K562 (cell line): ENCODE measurements at regions not wholly inside any gene's neighbourhood (a gene's known extent, or its start where the extent isn't known, plus 50 kb on each side); places are given as distances from the start of the nearest gene placed in this dataset.
A peak's percentile ranks its signal among the peaks of the same experiment; 100 is the strongest.

ENCODE experiments used
- ATAC-seq: fragments of 200-7000 bp; cut with Tn5 transposase; 3 replicates; pipeline ENCODE4 v1.9.1; 2020; ENCODE audit warnings: moderate library complexity
- BruUV-seq: library from RNA; stranded (reverse); fragments of 400-500 nt; replicated peaks from 2 replicates; lab custom pipeline; 2021; lab: Mats Ljungman, UMichigan
- CTCF ChIA-PET: fragments of 300-600 bp; formaldehyde crosslinking; extraction: SDS; loops from one replicate; lab custom pipeline; 2021; ENCODE audit warnings: low intra/inter-chr PET ratio; lab: Yijun Ruan, JAX
- POLR2A ChIA-PET: fragments of 300-600, 350-650 bp; sonication (Branson Sonifier 250); formaldehyde crosslinking; extraction: SDS; loops from one replicate; lab custom pipeline; 2021; ENCODE audit warnings: antibody characterized with exemption, inconsistent platforms; lab: Yijun Ruan, JAX
- DNase-seq, 4 experiments: peaks; one replicate each; pipeline versions ENCODE4 v3.0.0 to v3.0.0-alpha.2; 2011 to 2018; ENCODE audit warnings: low spot score in 3 of 4, mixed read lengths in 3 of 4; ENCODE audit errors: extremely low read depth in 1 of 4
- FAIRE-seq: peaks from 2 replicates; lab custom pipeline; 2011; peaks lifted over from hg19 to GRCh38; lab: Jason Lieb, UNC
- H2AFZ ChIP-seq: 2 replicates; pipeline ENCODE4 v1.6.0; 2011; ENCODE audit warnings: low read depth, low read length, control low read depth, inconsistent platforms
- H3K27ac ChIP-seq: fragments of 200-600 bp; 3 replicates; pipeline ENCODE4 v1.8.0; 2011; ENCODE audit warnings: low read depth, mild to moderate bottlenecking, control low read depth, inconsistent platforms, low read length, moderate library complexity, mixed read lengths; ENCODE audit errors: extremely low read depth
- H3K27me3 ChIP-seq, 2 experiments: fragments of 300-600 bp in 1 of 2; 2 replicates in 1 of 2; 3 replicates in 1 of 2; pipeline versions ENCODE4 v1.6.0 to v1.8.0; 2011; ENCODE audit warnings: inconsistent platforms in 2 of 2, low read length in 2 of 2, mild to moderate bottlenecking in 1 of 2, mixed read lengths in 1 of 2, moderate library complexity in 1 of 2; ENCODE audit not compliant: control insufficient read depth in 2 of 2, insufficient read depth in 2 of 2
- H3K36me3 ChIP-seq: fragments of 300-600 bp; 3 replicates; pipeline ENCODE4 v1.8.0; 2011; ENCODE audit warnings: mild to moderate bottlenecking, low read length, inconsistent platforms; ENCODE audit not compliant: control insufficient read depth, insufficient read depth
- H3K4me1 ChIP-seq, 2 experiments: fragments of 200-600 bp in 1 of 2; replicated peaks in 1 of 2; 2 replicates in 1 of 2; 3 replicates in 1 of 2; pipeline versions ENCODE4 v1.5.1 to v1.8.0; 2011; ENCODE audit warnings: inconsistent platforms in 2 of 2, low read length in 2 of 2, mild to moderate bottlenecking in 1 of 2, mixed read lengths in 1 of 2, moderate library complexity in 1 of 2; ENCODE audit not compliant: control insufficient read depth in 2 of 2, insufficient read depth in 2 of 2
- H3K4me2 ChIP-seq: 2 replicates; pipeline ENCODE4 v1.6.1; 2011; ENCODE audit warnings: low read length, control low read depth, inconsistent platforms, mixed read lengths; ENCODE audit not compliant: insufficient read depth
- H3K4me3 ChIP-seq: fragments of 200-600 bp; sonication (generic), shearing (Covaris generic); 2 replicates; pipeline ENCODE4 v1.5.1; 2016; ENCODE audit warnings: control low read depth, inconsistent platforms
- H3K79me2 ChIP-seq: fragments of 200-600 bp; 3 replicates; pipeline ENCODE4 v1.8.0; 2011; ENCODE audit warnings: low read length, inconsistent platforms; ENCODE audit not compliant: control insufficient read depth, insufficient read depth
- H3K9ac ChIP-seq, 2 experiments: 2 replicates each; pipeline versions ENCODE4 v1.6.0 to v1.6.1; 2011; ENCODE audit warnings: low read depth in 2 of 2, low read length in 2 of 2, control low read depth in 1 of 2, inconsistent platforms in 1 of 2, mild to moderate bottlenecking in 1 of 2, mixed read lengths in 1 of 2; ENCODE audit not compliant: insufficient read depth in 1 of 2
- H3K9me1 ChIP-seq: one replicate; pipeline ENCODE4 v1.6.0; 2011; ENCODE audit warnings: inconsistent platforms, mild to moderate bottlenecking, low read length, moderate library complexity; ENCODE audit not compliant: control insufficient read depth, insufficient read depth
- H3K9me3 ChIP-seq: replicated peaks from 2 replicates; pipeline ENCODE4 v1.5.1; 2011; ENCODE audit warnings: low read depth, low read length, inconsistent platforms; ENCODE audit not compliant: control insufficient read depth, insufficient read depth
- H4K20me1 ChIP-seq: replicated peaks from 2 replicates; pipeline ENCODE4 v1.6.1; 2011; ENCODE audit warnings: low read length, inconsistent platforms, mixed read lengths; ENCODE audit not compliant: control insufficient read depth, insufficient read depth
- ARID1B ChIP-seq: fragments of 450-650 bp; IDR thresholded peaks from 2 replicates; pipeline ENCODE4 v1.6.1; 2016; ENCODE audit warnings: antibody characterized with exemption, mild to moderate bottlenecking, inconsistent platforms
- CC2D1A ChIP-seq: fragments of 450-650 bp; IDR thresholded peaks from 2 replicates; pipeline ENCODE4 v1.6.1; 2017; ENCODE audit warnings: mild to moderate bottlenecking
- CHD4 ChIP-seq: fragments of 200-600 bp; sonication (generic); IDR thresholded peaks from 3 replicates; pipeline ENCODE4 v1.6.1; 2012; ENCODE audit warnings: low read depth, mild to moderate bottlenecking, mixed read lengths, low read length, inconsistent platforms; ENCODE audit not compliant: insufficient read depth, insufficient replicate concordance, poor library complexity, severe bottlenecking
- GATAD2B ChIP-seq: fragments of 450-650 bp; IDR thresholded peaks from 2 replicates; pipeline ENCODE4 v1.6.1; 2017; ENCODE audit warnings: mild to moderate bottlenecking, borderline replicate concordance
- KLF1 ChIP-seq: fragments of 450-650 bp; IDR thresholded peaks from 2 replicates; pipeline ENCODE4 v1.6.1; 2016; ENCODE audit warnings: missing genetic modification characterization, missing compliant biosample characterization
- NCOR1 ChIP-seq: fragments of 450-650 bp; IDR thresholded peaks from 2 replicates; pipeline ENCODE4 v1.6.1; 2016; ENCODE audit warnings: mild to moderate bottlenecking, moderate library complexity
- PHF20 ChIP-seq: fragments of 450-650 bp; IDR thresholded peaks from 2 replicates; pipeline ENCODE4 v1.6.1; 2018; ENCODE audit not compliant: partially characterized antibody
- PHF8 ChIP-seq: fragments of 200-600 bp; sonication (generic); IDR thresholded peaks from 2 replicates; pipeline ENCODE4 v1.6.1; 2012; ENCODE audit warnings: mixed run types, mild to moderate bottlenecking, inconsistent platforms, low read length, moderate library complexity, borderline replicate concordance
- RFX7 ChIP-seq: fragments of 250-450 bp; sonication (Bioruptor Pico); IDR thresholded peaks from 2 replicates; pipeline ENCODE4 v1.5.1; 2021; ENCODE audit warnings: mild to moderate bottlenecking
- SLC30A9 ChIP-seq: fragments of 250-450 bp; sonication (Bioruptor Pico); IDR thresholded peaks from 2 replicates; pipeline ENCODE4 v1.8.0; 2022; ENCODE audit warnings: mild to moderate bottlenecking, moderate library complexity
- ZFP36 ChIP-seq: fragments of 150-350 bp; IDR thresholded peaks from 2 replicates; pipeline ENCODE4 v1.6.1; 2018; ENCODE audit warnings: low read length, low read depth; ENCODE audit not compliant: partially characterized antibody
- ZNF395 ChIP-seq: fragments of 200-800 bp; sonication (Bioruptor generic); IDR thresholded peaks from 2 replicates; pipeline ENCODE4 v1.6.1; 2017; ENCODE audit warnings: missing genetic modification characterization, missing compliant biosample characterization
- ZNF655 ChIP-seq: fragments of 250-450 bp; sonication (Bioruptor Pico); IDR thresholded peaks from 2 replicates; pipeline ENCODE4 v1.5.0; 2021
- WGBS: fragments of 100-300 bp; shearing (Covaris generic); methylation state at CpG from one replicate; pipeline ENCODE4 v1.1.6; 2016; ENCODE audit warnings: low coverage, mixed read lengths; ENCODE audit not compliant: insufficient coverage; ENCODE audit errors: missing lambda C conversion rate; 5-methylcytosine and 5-hydroxymethylcytosine counted together
- in situ Hi-C: fragments of 300-500 bp; cut with MboI; formaldehyde crosslinking; loops from 4 replicates; pipeline ENCODE4 v1.15.0; 2018; ENCODE audit warnings: inconsistent platforms, mixed read lengths
- intact Hi-C: fragments of 100-400 bp; cut with micrococcal nuclease; formaldehyde crosslinking; loops from 2 replicates; pipeline ENCODE4 v1.14.2; 2022

- no peaks in the 10 kb centered on the region for H3K79me2 ChIP-seq
- H3K27me3 ChIP-seq: peaks cover 2 to 34% of the 10 kb centered on the region in 2 experiments; a peak in 3 of 5 replicates
- no peak overlapping the region for H3K9ac ChIP-seq
- H4K20me1 ChIP-seq: no peaks in the 10 kb centered on the region
- no peak overlapping the region for H2AFZ ChIP-seq
- no peaks in the 10 kb centered on the region for H3K9me3 ChIP-seq
- no TSS peak for BruUV-seq
- WGBS: 1% methylated on average over 7 of the region's 7 CpGs
- no peak overlapping the region for H3K4me2 ChIP-seq
- no peaks in the 10 kb centered on the region for H3K4me1 ChIP-seq
- H3K36me3 ChIP-seq: no peaks in the 10 kb centered on the region
- H3K27ac ChIP-seq: no peak overlapping the region
- DNase-seq (no peak), FAIRE-seq (no peak), ATAC-seq (no peak)
- H3K9me1 ChIP-seq: no peaks in the 10 kb centered on the region
- intact Hi-C loops: no loop called here
- ChIA-PET CTCF (no interaction called here), POLR2A (no interaction called here)
- TF ChIP-seq ZFP36 (peak; percentile 39), ZNF655 (CRISPR knock-in tag) (no peak), CC2D1A (no peak)
- H3K4me3 ChIP-seq: no peak overlapping the region
- in situ Hi-C loops: no loop called here
Measured at GRCh38 chr18:49650426-49650891, 88.6 kb downstream of the LIPG start.

- TF ChIP-seq GATAD2B (no peak), CHD4 (no peak), PHF20 (no peak), SLC30A9 (no peak), ARID1B (no peak), ZNF395 (CRISPR knock-in tag) (no peak), PHF8 (no peak), KLF1 (no peak), NCOR1 (no peak), RFX7 (CRISPR knock-in tag) (no peak)
- no peaks in the 10 kb centered on the region for H3K36me3 ChIP-seq
Measured at GRCh38 chr18:49648811-49649210, 87.0 kb downstream of the LIPG start.

More at GRCh38 chr18:49648811-49649210, 87.0 kb downstream of the LIPG start:
- H4K20me1 ChIP-seq: no peaks in the 10 kb centered on the region
- no peaks in the 10 kb centered on the region for H3K4me1 ChIP-seq
- H3K79me2 ChIP-seq: no peaks in the 10 kb centered on the region
- H3K9me3 ChIP-seq: no peaks in the 10 kb centered on the region
- no peak overlapping the region for H3K4me2 ChIP-seq
- BruUV-seq: no TSS peak
- ChIA-PET CTCF (interaction anchor here (0.7 kb wide), 1 partner anchor 326 kb away, joined by 3 read pairs; no protein-coding TSS in a partner anchor), POLR2A (interaction anchor here (2.0 kb wide), 1 partner anchor 9 kb away, joined by 5 read pairs; no protein-coding TSS in a partner anchor)
- in situ Hi-C loops (no loop called here), intact Hi-C loops (no loop called here)
- H2AFZ ChIP-seq: no peak overlapping the region
- no peak for DNase-seq
- H3K27ac ChIP-seq: no peak overlapping the region
- H3K9me1 ChIP-seq: no peaks in the 10 kb centered on the region
- H3K4me3 ChIP-seq: no peak overlapping the region
- WGBS: 0% methylated on average over 3 of the region's 3 CpGs
- FAIRE-seq: no peak
- no peak for ATAC-seq
- H3K27me3 ChIP-seq: peaks cover 4 to 34% of the 10 kb centered on the region in 2 experiments; a peak in 3 of 5 replicates
- no peak overlapping the region for H3K9ac ChIP-seq
